WI38 (cell line): ENCODE measurements at regions not wholly inside any gene's neighbourhood (a gene's known extent, or its start where the extent isn't known, plus 50 kb on each side); places are given as distances from the start of the nearest gene placed in this dataset.
"Not testable (repeated sequence)": the region's sequence is repeated elsewhere in the genome, so short reads cannot be mapped to it uniquely, and the experiment has no call there.

Experiments
- H3K4me3 ChIP-seq: 2 replicates; pipeline ENCODE4 v1.5.1; 2011; ENCODE audit warnings: low read depth, mild to moderate bottlenecking, control low read depth, low read length
- CTCF ChIP-seq: IDR thresholded peaks from 2 replicates; pipeline ENCODE4 v1.5.1; 2012; ENCODE audit warnings: low read depth, mild to moderate bottlenecking, control low read depth, low read length

- no peak for TF ChIP-seq CTCF
- no peak overlapping the region for H3K4me3 ChIP-seq
Measured at GRCh38 chr5:40437452-40437861, 242.3 kb upstream of the PTGER4 start.

- no peak overlapping the region for H3K4me3 ChIP-seq
- no peak for TF ChIP-seq CTCF
Measured at GRCh38 chr5:40436535-40437237, 243.0 kb upstream of the PTGER4 start.

- H3K4me3 ChIP-seq: not testable (repeated sequence)
Measured at GRCh38 chr5:40435706-40436105, 244.0 kb upstream of the PTGER4 start.

GRCh38 chr5:40432836-40433235, 246.9 kb upstream of the PTGER4 start:
- H3K4me3 ChIP-seq: no peak overlapping the region
- no peak for TF ChIP-seq CTCF

- TF ChIP-seq CTCF: no peak
- no peak overlapping the region for H3K4me3 ChIP-seq
Measured at GRCh38 chr5:40431734-40432133, 248.0 kb upstream of the PTGER4 start.

GRCh38 chr5:40430101-40430710, 249.5 kb upstream of the PTGER4 start:
- H3K4me3 ChIP-seq: no peak overlapping the region
- TF ChIP-seq CTCF: no peak

GRCh38 chr5:40429258-40430100, 250.2 kb upstream of the PTGER4 start:
- no peak overlapping the region for H3K4me3 ChIP-seq
- TF ChIP-seq CTCF: no peak
